ENCODE measurements at regions not wholly inside any gene's neighbourhood (a gene's known extent, or its start where the extent isn't known, plus 50 kb on each side); places are given as distances from the start of the nearest gene placed in this dataset.

GRCh38 chr1:177556163-177556562 is 385.4 kb downstream of the BRINP2 start:
- no peaks in the 10 kb centered on the region for H3K4me1 ChIP-seq (ENCODE audit: control insufficient read depth, insufficient read depth, low read depth, low read length)
- peaks cover 16% of the 10 kb centered on the region for H3K9me3 ChIP-seq (ENCODE audit: control insufficient read depth, low read length)
- no peak overlapping the region for H2BK5ac ChIP-seq (ENCODE audit: low read depth, low read length, poor library complexity, severe bottlenecking)
- DNase-seq, result no peak
- H3K36me3 ChIP-seq (ENCODE audit: control insufficient read depth in 1 of 2, insufficient read depth in 2 of 2, low read depth in 1 of 2, low read length in 2 of 2), result no peaks in the 10 kb centered on the region
- no peak overlapping the region for H2AK5ac ChIP-seq (ENCODE audit: low read length, severe bottlenecking)
- no peak overlapping the region for H2AFZ ChIP-seq (ENCODE audit: low read depth, low read length)
- no peak overlapping the region for H3K27ac ChIP-seq (ENCODE audit: low read length, poor library complexity, severe bottlenecking)
- H4K91ac ChIP-seq (ENCODE audit: low read length), result no peak overlapping the region
- H3K27me3 ChIP-seq (ENCODE audit: control insufficient read depth in 1 of 2, insufficient read depth in 1 of 2, low read length in 2 of 2), result no peaks in the 10 kb centered on the region
- no peak overlapping the region for H3K4me2 ChIP-seq (ENCODE audit: low read length, poor library complexity, severe bottlenecking)
- H3K4me3 ChIP-seq (ENCODE audit: insufficient read depth in 1 of 2, low read depth in 1 of 2, low read length in 2 of 2), result no peak overlapping the region
- no peak overlapping the region for H2BK120ac ChIP-seq (ENCODE audit: low read depth, low read length)
- no peak overlapping the region for H4K8ac ChIP-seq (ENCODE audit: low read length)
- H3K23ac ChIP-seq (ENCODE audit: low read length in 2 of 2), result no peak overlapping the region
- H3K14ac ChIP-seq (ENCODE audit: low read length in 2 of 2), result no peak overlapping the region
- no peak overlapping the region for H2BK15ac ChIP-seq (ENCODE audit: low read depth, poor library complexity, severe bottlenecking)
- H3K18ac ChIP-seq (ENCODE audit: low read depth in 1 of 2, low read length in 2 of 2), result no peak overlapping the region
- H2BK12ac ChIP-seq (ENCODE audit: low read length in 2 of 2), result no peak overlapping the region
- no peak overlapping the region for H3K4ac ChIP-seq (ENCODE audit: low read depth in 1 of 2, low read length in 2 of 2)
- H3K79me1 ChIP-seq (replicated peaks; ENCODE audit: low read length, poor library complexity, severe bottlenecking), result no peaks in the 10 kb centered on the region
- WGBS, result 27% methylated on average over 1 of the region's 1 CpG
- no peak overlapping the region for H3K9ac ChIP-seq (ENCODE audit: low read length)

- Histone ChIP-seq H3K18ac (ENCODE audit: low read depth in 1 of 2, low read length in 2 of 2) (no peak overlapping the region), H3K4me3 (ENCODE audit: insufficient read depth in 1 of 2, low read depth in 1 of 2, low read length in 2 of 2) (no peak overlapping the region), H3K79me1 (replicated peaks; ENCODE audit: low read length, poor library complexity, severe bottlenecking) (no peaks in the 10 kb centered on the region), H3K9me3 (ENCODE audit: control insufficient read depth, low read length) (no peaks in the 10 kb centered on the region), H2BK15ac (ENCODE audit: low read depth, poor library complexity, severe bottlenecking) (no peak overlapping the region), H4K91ac (ENCODE audit: low read length) (no peak overlapping the region), H2BK120ac (ENCODE audit: low read depth, low read length) (no peak overlapping the region), H2BK5ac (ENCODE audit: low read depth, low read length, poor library complexity, severe bottlenecking) (no peak overlapping the region), H2AFZ (ENCODE audit: low read depth, low read length) (no peak overlapping the region), H3K23ac (ENCODE audit: low read length in 2 of 2) (no peak overlapping the region), H3K14ac (ENCODE audit: low read length in 2 of 2) (no peak overlapping the region), H3K4me1 (ENCODE audit: control insufficient read depth, insufficient read depth, low read depth, low read length) (no peaks in the 10 kb centered on the region), H3K27ac (ENCODE audit: low read length, poor library complexity, severe bottlenecking) (no peak overlapping the region), H3K4ac (ENCODE audit: low read depth in 1 of 2, low read length in 2 of 2) (no peak overlapping the region), H3K36me3 (ENCODE audit: control insufficient read depth in 1 of 2, insufficient read depth in 2 of 2, low read depth in 1 of 2, low read length in 2 of 2) (no peaks in the 10 kb centered on the region), H2AK5ac (ENCODE audit: low read length, severe bottlenecking) (no peak overlapping the region), H3K27me3 (ENCODE audit: control insufficient read depth in 1 of 2, insufficient read depth in 1 of 2, low read length in 2 of 2) (no peaks in the 10 kb centered on the region), H4K8ac (ENCODE audit: low read length) (no peak overlapping the region), H3K4me2 (ENCODE audit: low read length, poor library complexity, severe bottlenecking) (no peak overlapping the region), H2BK12ac (ENCODE audit: low read length in 2 of 2) (no peak overlapping the region), H3K9ac (ENCODE audit: low read length) (no peak overlapping the region)
- no peak for DNase-seq
- WGBS, result no CpG with 5 or more reads among the region's 3 CpGs
Observed at GRCh38 chr1:177547200-177547599, 376.4 kb downstream of the BRINP2 start.

GRCh38 chr1:177546346-177546745 is 375.6 kb downstream of the BRINP2 start:
- Histone ChIP-seq H4K91ac (ENCODE audit: low read length) (no peak overlapping the region), H3K9ac (ENCODE audit: low read length) (no peak overlapping the region), H3K14ac (ENCODE audit: low read length in 2 of 2) (no peak overlapping the region), H3K79me1 (replicated peaks; ENCODE audit: low read length, poor library complexity, severe bottlenecking) (no peaks in the 10 kb centered on the region), H2BK12ac (ENCODE audit: low read length in 2 of 2) (no peak overlapping the region), H3K27me3 (ENCODE audit: control insufficient read depth in 1 of 2, insufficient read depth in 1 of 2, low read length in 2 of 2) (no peaks in the 10 kb centered on the region), H2BK5ac (ENCODE audit: low read depth, low read length, poor library complexity, severe bottlenecking) (no peak overlapping the region), H2AK5ac (ENCODE audit: low read length, severe bottlenecking) (no peak overlapping the region), H4K8ac (ENCODE audit: low read length) (no peak overlapping the region), H3K4me3 (ENCODE audit: insufficient read depth in 1 of 2, low read depth in 1 of 2, low read length in 2 of 2) (no peak overlapping the region), H3K4me1 (ENCODE audit: control insufficient read depth, insufficient read depth, low read depth, low read length) (no peaks in the 10 kb centered on the region), H3K9me3 (ENCODE audit: control insufficient read depth, low read length) (no peaks in the 10 kb centered on the region), H3K27ac (ENCODE audit: low read length, poor library complexity, severe bottlenecking) (no peak overlapping the region), H2BK15ac (ENCODE audit: low read depth, poor library complexity, severe bottlenecking) (no peak overlapping the region), H3K4ac (ENCODE audit: low read depth in 1 of 2, low read length in 2 of 2) (no peak overlapping the region), H2BK120ac (ENCODE audit: low read depth, low read length) (no peak overlapping the region), H3K23ac (ENCODE audit: low read length in 2 of 2) (no peak overlapping the region), H2AFZ (ENCODE audit: low read depth, low read length) (no peak overlapping the region), H3K18ac (ENCODE audit: low read depth in 1 of 2, low read length in 2 of 2) (no peak overlapping the region), H3K4me2 (ENCODE audit: low read length, poor library complexity, severe bottlenecking) (no peak overlapping the region), H3K36me3 (ENCODE audit: control insufficient read depth in 1 of 2, insufficient read depth in 2 of 2, low read depth in 1 of 2, low read length in 2 of 2) (no peaks in the 10 kb centered on the region)
- no peak for DNase-seq

GRCh38 chr1:177526201-177526600 is 355.4 kb downstream of the BRINP2 start:
- Histone ChIP-seq H3K4me1 (ENCODE audit: control insufficient read depth, insufficient read depth, low read depth, low read length) (no peaks in the 10 kb centered on the region), H3K27ac (ENCODE audit: low read length, poor library complexity, severe bottlenecking) (no peak overlapping the region), H2BK120ac (ENCODE audit: low read depth, low read length) (no peak overlapping the region), H3K4ac (ENCODE audit: low read depth in 1 of 2, low read length in 2 of 2) (no peak overlapping the region), H3K18ac (ENCODE audit: low read depth in 1 of 2, low read length in 2 of 2) (no peak overlapping the region), H3K27me3 (ENCODE audit: control insufficient read depth in 1 of 2, insufficient read depth in 1 of 2, low read length in 2 of 2) (peaks cover 0 to 3% of the 10 kb centered on the region in 2 experiments), H2BK5ac (ENCODE audit: low read depth, low read length, poor library complexity, severe bottlenecking) (no peak overlapping the region), H2AK5ac (ENCODE audit: low read length, severe bottlenecking) (no peak overlapping the region), H2AFZ (ENCODE audit: low read depth, low read length) (no peak overlapping the region), H4K91ac (ENCODE audit: low read length) (no peak overlapping the region), H3K36me3 (ENCODE audit: control insufficient read depth in 1 of 2, insufficient read depth in 2 of 2, low read depth in 1 of 2, low read length in 2 of 2) (no peaks in the 10 kb centered on the region), H4K8ac (ENCODE audit: low read length) (no peak overlapping the region), H2BK15ac (ENCODE audit: low read depth, poor library complexity, severe bottlenecking) (no peak overlapping the region), H3K23ac (ENCODE audit: low read length in 2 of 2) (no peak overlapping the region), H3K79me1 (replicated peaks; ENCODE audit: low read length, poor library complexity, severe bottlenecking) (no peaks in the 10 kb centered on the region), H3K9ac (ENCODE audit: low read length) (no peak overlapping the region), H3K4me2 (ENCODE audit: low read length, poor library complexity, severe bottlenecking) (no peak overlapping the region), H3K9me3 (ENCODE audit: control insufficient read depth, low read length) (no peaks in the 10 kb centered on the region), H3K14ac (ENCODE audit: low read length in 2 of 2) (no peak overlapping the region), H3K4me3 (ENCODE audit: insufficient read depth in 1 of 2, low read depth in 1 of 2, low read length in 2 of 2) (no peak overlapping the region), H2BK12ac (ENCODE audit: low read length in 2 of 2) (no peak overlapping the region)
- DNase-seq, result no peak
- 81% methylated on average over 1 of the region's 1 CpG for WGBS

Data from mesenchymal stem cell (in vitro differentiated cells and primary cell).